GM10266 (cell line): ENCODE measurements at regions not wholly inside any gene's neighbourhood (a gene's known extent, or its start where the extent isn't known, plus 50 kb on each side); places are given as distances from the start of the nearest gene placed in this dataset.
"Not testable (repeated sequence)": the region's sequence is repeated elsewhere in the genome, so short reads cannot be mapped to it uniquely, and the experiment has no call there.

ENCODE experiments used
- DNase-seq: peaks from one replicate; pipeline ENCODE4 v3.0.0; 2012; ENCODE audit errors: extremely low spot score
- TF ChIP-seq, protein P1 (sequence below): IDR thresholded peaks from 2 replicates; pipeline ENCODE4 v1.5.1; 2012; ENCODE audit warnings: mild to moderate bottlenecking, low read depth; ENCODE audit not compliant: control insufficient read depth, insufficient read depth; ENCODE audit errors: missing control alignments

DNA sequence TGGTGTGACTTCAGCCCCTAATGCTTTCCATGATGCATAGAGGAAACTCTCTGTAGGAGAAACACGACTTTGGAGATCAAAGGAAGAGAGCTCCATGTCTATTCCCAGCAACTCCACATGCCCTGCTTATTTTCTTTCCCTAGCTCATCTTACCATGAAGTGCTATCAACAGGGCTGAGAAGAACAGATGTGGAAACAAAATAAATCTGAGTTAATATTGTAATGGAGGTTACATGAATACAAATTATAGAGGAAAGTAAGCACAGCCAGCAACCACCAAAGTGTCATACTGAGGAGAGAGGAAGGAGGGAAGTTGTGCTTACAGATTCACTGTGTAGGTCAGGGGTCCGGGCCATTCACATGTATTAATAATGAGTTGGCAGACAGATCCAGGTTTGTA, 157.5 kb downstream of the RFPL4B start:
- TF ChIP-seq, protein P1, sequence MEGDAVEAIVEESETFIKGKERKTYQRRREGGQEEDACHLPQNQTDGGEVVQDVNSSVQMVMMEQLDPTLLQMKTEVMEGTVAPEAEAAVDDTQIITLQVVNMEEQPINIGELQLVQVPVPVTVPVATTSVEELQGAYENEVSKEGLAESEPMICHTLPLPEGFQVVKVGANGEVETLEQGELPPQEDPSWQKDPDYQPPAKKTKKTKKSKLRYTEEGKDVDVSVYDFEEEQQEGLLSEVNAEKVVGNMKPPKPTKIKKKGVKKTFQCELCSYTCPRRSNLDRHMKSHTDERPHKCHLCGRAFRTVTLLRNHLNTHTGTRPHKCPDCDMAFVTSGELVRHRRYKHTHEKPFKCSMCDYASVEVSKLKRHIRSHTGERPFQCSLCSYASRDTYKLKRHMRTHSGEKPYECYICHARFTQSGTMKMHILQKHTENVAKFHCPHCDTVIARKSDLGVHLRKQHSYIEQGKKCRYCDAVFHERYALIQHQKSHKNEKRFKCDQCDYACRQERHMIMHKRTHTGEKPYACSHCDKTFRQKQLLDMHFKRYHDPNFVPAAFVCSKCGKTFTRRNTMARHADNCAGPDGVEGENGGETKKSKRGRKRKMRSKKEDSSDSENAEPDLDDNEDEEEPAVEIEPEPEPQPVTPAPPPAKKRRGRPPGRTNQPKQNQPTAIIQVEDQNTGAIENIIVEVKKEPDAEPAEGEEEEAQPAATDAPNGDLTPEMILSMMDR = no peak
- DNase-seq = no peak

DNA sequence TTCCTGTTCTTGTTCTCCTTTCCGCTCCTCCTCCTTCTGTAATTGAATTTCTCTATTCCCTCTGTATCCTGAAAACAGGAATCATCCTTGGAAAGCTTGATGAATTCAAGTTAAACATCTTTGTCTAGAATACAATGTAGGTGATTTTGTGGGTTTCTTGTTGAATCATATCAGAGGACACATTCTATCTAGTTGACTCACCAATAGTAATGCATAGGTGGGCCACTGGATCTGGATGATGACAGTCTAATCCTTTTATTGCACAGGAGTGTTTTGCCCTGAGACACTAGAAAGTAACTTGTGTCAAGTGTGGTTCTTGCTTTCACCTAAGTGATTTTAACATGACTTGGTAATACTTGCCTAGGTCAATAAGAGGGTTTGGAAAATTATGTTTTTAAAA, 164.3 kb downstream of the RFPL4B start:
- no peak for DNase-seq

DNA sequence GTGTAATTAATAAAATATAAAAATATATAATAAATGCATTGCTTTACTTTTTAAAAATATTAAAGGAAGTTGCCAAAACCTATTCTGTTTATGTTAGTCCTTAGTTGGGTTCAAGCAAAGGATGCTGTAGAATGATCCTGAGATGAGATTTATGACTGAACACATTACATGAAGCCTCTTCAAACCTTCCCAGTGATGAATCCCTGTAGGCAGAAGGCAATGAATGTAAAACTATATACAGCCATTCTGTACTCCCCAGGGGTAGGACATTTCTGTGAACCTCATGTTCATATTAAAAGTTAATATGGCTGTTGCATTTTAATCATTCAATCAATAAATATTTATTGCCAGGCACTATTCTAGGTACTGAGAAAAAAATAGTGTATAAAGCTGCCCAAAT, 166.0 kb downstream of the RFPL4B start:
- TF ChIP-seq, protein P1 = no peak
- no peak for DNase-seq

More for the DNA sequence above, 164.3 kb downstream of the RFPL4B start:
- TF ChIP-seq, protein P1 = no peak

DNA sequence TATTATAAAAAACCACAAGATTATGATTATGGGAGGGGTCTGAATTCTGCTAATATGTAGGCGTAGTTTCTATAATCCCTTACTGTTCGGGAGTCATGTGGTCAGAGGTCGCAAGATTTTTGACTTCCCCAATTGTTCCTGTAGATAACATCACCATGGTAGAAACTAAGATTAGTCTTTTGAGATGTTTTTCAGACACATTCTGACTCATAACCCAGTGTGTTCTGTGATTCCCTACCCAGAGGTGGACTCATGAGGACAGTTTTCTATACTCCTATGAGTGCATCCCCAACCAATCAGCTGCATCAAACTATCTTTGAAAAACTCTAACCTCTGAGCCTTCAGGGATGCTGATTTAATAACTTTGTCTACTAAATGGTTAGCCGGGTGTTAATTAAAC, 175.5 kb downstream of the RFPL4B start:
- TF ChIP-seq, protein P1 = no peak
- DNase-seq = no peak

DNA sequence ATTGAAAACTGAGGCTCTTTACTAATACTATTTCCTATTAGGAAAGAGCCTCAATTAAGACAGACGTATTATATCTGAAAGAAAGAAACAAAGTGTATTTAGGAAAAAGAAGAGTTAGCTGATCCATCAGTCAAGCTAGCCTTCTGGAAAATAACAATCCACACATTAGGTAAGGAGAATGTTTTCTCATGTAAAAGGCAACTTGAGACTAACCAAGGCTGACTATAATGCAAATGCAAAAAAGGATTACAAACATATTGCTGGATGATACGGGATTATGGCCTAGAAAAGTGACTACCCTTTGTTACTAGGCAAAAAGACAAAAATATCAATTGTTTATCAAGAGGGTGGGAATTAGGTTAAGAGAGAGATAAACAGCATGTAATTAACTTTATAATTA, 176.9 kb downstream of the RFPL4B start:
- TF ChIP-seq, protein P1 = no peak
- no peak for DNase-seq

DNA sequence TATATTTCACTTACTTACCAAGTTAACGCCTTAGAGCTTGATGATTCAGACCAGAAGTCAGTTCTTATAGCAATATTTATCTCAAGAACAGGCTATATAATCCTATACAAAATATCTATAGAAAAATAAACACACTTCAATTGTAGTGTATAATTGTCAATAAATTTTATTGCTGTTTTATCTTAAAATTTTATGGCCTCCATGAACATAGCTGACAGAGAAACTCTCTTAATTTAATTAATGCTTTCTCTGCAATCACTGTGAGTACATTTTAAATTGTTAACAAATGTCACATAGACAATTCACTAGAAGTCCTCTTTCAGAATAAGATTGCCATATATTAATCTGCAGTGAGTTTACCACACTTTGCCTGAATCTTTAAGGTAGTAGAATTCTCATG, 178.6 kb downstream of the RFPL4B start:
- DNase-seq = no peak

DNA sequence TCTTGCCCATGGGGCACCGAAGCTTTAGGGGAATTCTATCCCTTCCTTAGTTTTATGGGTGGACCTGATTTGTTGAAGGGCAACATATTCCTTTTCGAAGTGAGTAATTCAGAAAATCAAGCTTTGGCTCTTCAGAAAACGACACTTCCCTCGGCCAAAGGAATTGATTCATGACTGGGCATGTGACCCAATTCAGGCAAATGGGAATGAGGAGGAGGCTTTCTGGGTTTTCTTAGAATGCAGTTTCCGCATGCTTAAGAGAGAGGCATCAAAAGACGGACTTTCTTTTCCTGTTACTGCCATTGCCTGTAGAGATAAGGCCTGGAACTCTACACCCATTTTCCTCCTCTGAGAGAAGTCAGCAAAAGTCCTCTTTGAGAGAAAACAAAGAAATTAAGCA, 179.5 kb downstream of the RFPL4B start:
- no peak for DNase-seq
- TF ChIP-seq, protein P1 = no peak

More for the DNA sequence above, 178.6 kb downstream of the RFPL4B start:
- TF ChIP-seq, protein P1 = no peak

DNA sequence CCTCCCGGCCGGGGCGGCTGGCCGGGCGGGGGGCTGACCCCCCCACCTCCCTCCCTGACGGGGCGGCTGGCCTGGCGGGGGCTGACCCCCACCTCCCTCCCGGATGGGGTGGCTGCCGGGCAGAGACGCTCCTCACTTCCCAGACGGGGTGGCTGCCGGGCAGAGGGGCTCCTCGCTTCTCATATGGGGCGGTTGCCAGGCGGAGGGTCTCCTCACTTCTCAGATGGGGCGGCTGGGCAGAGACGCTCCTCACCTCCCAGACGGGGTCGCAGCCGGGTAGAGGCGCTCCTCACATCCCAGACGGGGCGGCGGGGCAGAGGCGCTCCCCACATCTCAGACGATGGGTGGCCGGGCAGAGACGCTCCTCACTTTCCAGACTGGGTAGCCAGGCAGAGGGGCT, 181.2 kb downstream of the RFPL4B start:
- DNase-seq = not testable (repeated sequence)
